ENCODE measurements at regions not wholly inside any gene's neighbourhood (a gene's known extent, or its start where the extent isn't known, plus 50 kb on each side); places are given as distances from the start of the nearest gene placed in this dataset.

DNA sequence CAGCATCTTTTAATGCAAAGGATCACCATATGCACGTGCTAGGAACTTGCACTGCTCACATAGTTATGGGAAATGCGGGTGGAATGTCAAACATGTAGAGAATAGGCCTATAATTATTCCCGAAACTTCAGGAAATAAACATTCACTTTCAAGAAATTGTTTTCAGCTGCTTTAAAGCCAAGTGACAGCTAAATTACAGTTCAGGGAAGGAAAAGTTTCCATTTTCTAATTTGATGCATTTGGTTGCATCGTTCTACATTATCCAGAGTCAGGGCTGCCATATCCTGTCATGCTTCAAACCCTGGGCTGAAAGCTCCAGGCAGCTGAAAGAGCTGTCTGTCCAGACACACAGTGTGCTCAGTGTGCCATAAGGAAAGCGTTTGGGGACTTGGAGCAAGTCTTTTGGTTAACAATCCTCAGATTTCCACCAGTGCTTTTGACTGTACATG is 518.1 kb downstream of the CSNK1G3 start:
- no peak overlapping the region for H3K4me3 ChIP-seq
- no peaks in the 10 kb centered on the region for H3K36me3 ChIP-seq (ENCODE audit: control insufficient read depth, insufficient read depth, low read length)
- DNase-seq (ENCODE audit: extremely low read depth in 1 of 4, low spot score in 3 of 4) = no peak
- no peaks in the 10 kb centered on the region for H4K20me1 ChIP-seq (replicated peaks; ENCODE audit: control insufficient read depth, insufficient read depth, low read length)
- FAIRE-seq = no peak
- CTCF ChIA-PET (ENCODE audit: low intra/inter-chr PET ratio) = no interaction called here
- no peak overlapping the region for H2AFZ ChIP-seq (ENCODE audit: low read depth, low read length)
- H3K27ac ChIP-seq (ENCODE audit: extremely low read depth, low read depth, low read length) = no peak overlapping the region
- BruUV-seq (replicated peaks) = no TSS peak
- no peaks in the 10 kb centered on the region for H3K9me1 ChIP-seq (ENCODE audit: control insufficient read depth, insufficient read depth, low read length)
- H3K27me3 ChIP-seq (ENCODE audit: control insufficient read depth in 2 of 2, insufficient read depth in 2 of 2, low read length in 2 of 2) = no peaks in the 10 kb centered on the region
- no peak for ATAC-seq
- TF ChIP-seq XRCC5 (IDR thresholded peaks at IDR 0.05; ENCODE audit: low read depth, low read length) = no peak
- TF ChIP-seq KDM4B (IDR thresholded peaks at IDR 0.05; ENCODE audit: borderline replicate concordance in 2 of 2, low read depth in 1 of 2) = no peak
- TF ChIP-seq PML (IDR thresholded peaks at IDR 0.05; ENCODE audit: low read length) = no peak
- TF ChIP-seq HDAC8 (tag; IDR thresholded peaks at IDR 0.05) = no peak
- TF ChIP-seq, protein P1, sequence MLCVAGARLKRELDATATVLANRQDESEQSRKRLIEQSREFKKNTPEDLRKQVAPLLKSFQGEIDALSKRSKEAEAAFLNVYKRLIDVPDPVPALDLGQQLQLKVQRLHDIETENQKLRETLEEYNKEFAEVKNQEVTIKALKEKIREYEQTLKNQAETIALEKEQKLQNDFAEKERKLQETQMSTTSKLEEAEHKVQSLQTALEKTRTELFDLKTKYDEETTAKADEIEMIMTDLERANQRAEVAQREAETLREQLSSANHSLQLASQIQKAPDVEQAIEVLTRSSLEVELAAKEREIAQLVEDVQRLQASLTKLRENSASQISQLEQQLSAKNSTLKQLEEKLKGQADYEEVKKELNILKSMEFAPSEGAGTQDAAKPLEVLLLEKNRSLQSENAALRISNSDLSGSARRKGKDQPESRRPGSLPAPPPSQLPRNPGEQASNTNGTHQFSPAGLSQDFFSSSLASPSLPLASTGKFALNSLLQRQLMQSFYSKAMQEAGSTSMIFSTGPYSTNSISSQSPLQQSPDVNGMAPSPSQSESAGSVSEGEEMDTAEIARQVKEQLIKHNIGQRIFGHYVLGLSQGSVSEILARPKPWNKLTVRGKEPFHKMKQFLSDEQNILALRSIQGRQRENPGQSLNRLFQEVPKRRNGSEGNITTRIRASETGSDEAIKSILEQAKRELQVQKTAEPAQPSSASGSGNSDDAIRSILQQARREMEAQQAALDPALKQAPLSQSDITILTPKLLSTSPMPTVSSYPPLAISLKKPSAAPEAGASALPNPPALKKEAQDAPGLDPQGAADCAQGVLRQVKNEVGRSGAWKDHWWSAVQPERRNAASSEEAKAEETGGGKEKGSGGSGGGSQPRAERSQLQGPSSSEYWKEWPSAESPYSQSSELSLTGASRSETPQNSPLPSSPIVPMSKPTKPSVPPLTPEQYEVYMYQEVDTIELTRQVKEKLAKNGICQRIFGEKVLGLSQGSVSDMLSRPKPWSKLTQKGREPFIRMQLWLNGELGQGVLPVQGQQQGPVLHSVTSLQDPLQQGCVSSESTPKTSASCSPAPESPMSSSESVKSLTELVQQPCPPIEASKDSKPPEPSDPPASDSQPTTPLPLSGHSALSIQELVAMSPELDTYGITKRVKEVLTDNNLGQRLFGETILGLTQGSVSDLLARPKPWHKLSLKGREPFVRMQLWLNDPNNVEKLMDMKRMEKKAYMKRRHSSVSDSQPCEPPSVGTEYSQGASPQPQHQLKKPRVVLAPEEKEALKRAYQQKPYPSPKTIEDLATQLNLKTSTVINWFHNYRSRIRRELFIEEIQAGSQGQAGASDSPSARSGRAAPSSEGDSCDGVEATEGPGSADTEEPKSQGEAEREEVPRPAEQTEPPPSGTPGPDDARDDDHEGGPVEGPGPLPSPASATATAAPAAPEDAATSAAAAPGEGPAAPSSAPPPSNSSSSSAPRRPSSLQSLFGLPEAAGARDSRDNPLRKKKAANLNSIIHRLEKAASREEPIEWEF (CRISPR knock-in tag; IDR thresholded peaks at IDR 0.05) = no peak
- no peaks in the 10 kb centered on the region for H3K4me1 ChIP-seq (replicated peaks in 1 of 2; ENCODE audit: control insufficient read depth in 2 of 2, insufficient read depth in 2 of 2, low read length in 2 of 2)
- intact Hi-C loops (cut with micrococcal nuclease) (no loop called here), in situ Hi-C loops (cut with MboI) (no loop called here)
- no peak overlapping the region for H3K4me2 ChIP-seq (ENCODE audit: insufficient read depth, low read length)
- H3K9me3 ChIP-seq (replicated peaks; ENCODE audit: control insufficient read depth, insufficient read depth, low read depth, low read length) = no peaks in the 10 kb centered on the region
- no peak overlapping the region for H3K9ac ChIP-seq (ENCODE audit: insufficient read depth in 1 of 2, low read depth in 2 of 2, low read length in 2 of 2)
- 0% methylated on average over 5 of the region's 5 CpGs for WGBS (ENCODE audit: insufficient coverage, low coverage, missing lambda C conversion rate)
- POLR2A ChIA-PET = no interaction called here
- H3K79me2 ChIP-seq (ENCODE audit: control insufficient read depth, insufficient read depth, low read length) = no peaks in the 10 kb centered on the region

Data from K562 (cell line).